ENCODE measurements at regions not wholly inside any gene's neighbourhood (a gene's known extent, or its start where the extent isn't known, plus 50 kb on each side); places are given as distances from the start of the nearest gene placed in this dataset.

- Mint-ChIP-seq H3K9me3 (no peaks in the 10 kb centered on the region), H3K4me3 (ENCODE audit: low read depth) (no peak overlapping the region), H3K4me1 (ENCODE audit: low read depth) (no peaks in the 10 kb centered on the region), H3K27me3 (ENCODE audit: low read depth) (peaks cover 15% of the 10 kb centered on the region), H3K27ac (no peak overlapping the region), H3K36me3 (ENCODE audit: low read depth) (no peaks in the 10 kb centered on the region)
- intact Hi-C loops (cut with micrococcal nuclease) = no loop called here
- DNase-seq (ENCODE audit: low spot score) = no peak
Measured at GRCh38 chr3:72233571-72233970, 448.6 kb upstream of the PROK2 start.

- intact Hi-C loops (cut with micrococcal nuclease) = no loop called here
- DNase-seq (ENCODE audit: low spot score) = no peak
- peaks cover 3% of the 10 kb centered on the region for H3K9me3 Mint-ChIP-seq
- H3K4me1 Mint-ChIP-seq (ENCODE audit: low read depth) = peaks cover 2% of the 10 kb centered on the region
- H3K36me3 Mint-ChIP-seq (ENCODE audit: low read depth) = no peaks in the 10 kb centered on the region
- H3K27ac Mint-ChIP-seq = no peak overlapping the region
- H3K4me3 Mint-ChIP-seq (ENCODE audit: low read depth) = no peak overlapping the region
- peaks cover 15% of the 10 kb centered on the region for H3K27me3 Mint-ChIP-seq (ENCODE audit: low read depth)
Measured at GRCh38 chr3:72232777-72233176, 447.8 kb upstream of the PROK2 start.

GRCh38 chr3:72232331-72232730 is 447.4 kb upstream of the PROK2 start:
- H3K4me3 Mint-ChIP-seq (ENCODE audit: low read depth) = no peak overlapping the region
- no peak for DNase-seq (ENCODE audit: low spot score)
- no peak overlapping the region for H3K27ac Mint-ChIP-seq
- peaks cover 7% of the 10 kb centered on the region for H3K9me3 Mint-ChIP-seq
- peaks cover 6% of the 10 kb centered on the region for H3K4me1 Mint-ChIP-seq (ENCODE audit: low read depth)
- peaks cover 15% of the 10 kb centered on the region for H3K27me3 Mint-ChIP-seq (ENCODE audit: low read depth)
- intact Hi-C loops (cut with micrococcal nuclease) = no loop called here
- H3K36me3 Mint-ChIP-seq (ENCODE audit: low read depth) = no peaks in the 10 kb centered on the region

DNA sequence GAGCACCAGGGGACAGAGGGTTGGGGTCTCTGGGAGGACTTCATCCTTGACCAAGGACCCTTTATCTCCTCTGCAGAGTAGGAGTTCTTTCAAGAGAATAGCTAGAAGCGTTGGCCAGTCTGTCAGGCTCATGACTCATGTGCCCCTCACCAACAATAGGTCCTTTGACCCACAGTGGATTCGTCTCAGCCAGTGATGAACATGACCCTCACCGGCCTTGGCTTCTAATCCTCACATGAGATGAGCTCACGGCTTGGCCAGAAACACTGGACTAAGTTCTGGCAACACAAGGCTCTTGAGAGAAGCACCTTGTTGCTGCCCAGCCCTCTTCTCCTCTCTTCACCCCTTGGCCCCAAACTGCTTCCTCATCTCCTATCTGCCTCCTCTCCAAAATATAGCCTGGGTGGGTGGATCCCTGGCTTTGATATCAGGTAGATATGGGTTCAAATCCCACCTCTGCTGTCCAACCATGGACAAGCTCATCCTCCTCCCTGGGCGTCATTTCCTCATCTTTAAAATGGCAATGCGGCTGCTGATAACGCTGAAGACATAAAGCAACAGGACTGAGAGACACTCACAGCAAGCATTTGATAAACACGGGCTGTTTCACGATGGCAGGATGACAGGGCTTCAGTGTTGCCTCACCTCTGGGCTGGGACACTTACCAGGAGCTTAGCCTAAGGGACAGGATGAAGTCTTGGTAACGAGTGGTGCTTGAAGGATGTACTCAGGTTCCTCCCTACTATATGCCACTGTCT is 446.7 kb upstream of the PROK2 start:
- peaks cover 10% of the 10 kb centered on the region for H3K27me3 Mint-ChIP-seq (ENCODE audit: low read depth)
- no peaks in the 10 kb centered on the region for H3K36me3 Mint-ChIP-seq (ENCODE audit: low read depth)
- intact Hi-C loops (cut with micrococcal nuclease) = no loop called here
- H3K9me3 Mint-ChIP-seq = peaks cover 11% of the 10 kb centered on the region
- peaks cover 7% of the 10 kb centered on the region for H3K4me1 Mint-ChIP-seq (ENCODE audit: low read depth)
- H3K27ac Mint-ChIP-seq = no peak overlapping the region
- no peak for DNase-seq (ENCODE audit: low spot score)
- no peak overlapping the region for H3K4me3 Mint-ChIP-seq (ENCODE audit: low read depth)

DNA sequence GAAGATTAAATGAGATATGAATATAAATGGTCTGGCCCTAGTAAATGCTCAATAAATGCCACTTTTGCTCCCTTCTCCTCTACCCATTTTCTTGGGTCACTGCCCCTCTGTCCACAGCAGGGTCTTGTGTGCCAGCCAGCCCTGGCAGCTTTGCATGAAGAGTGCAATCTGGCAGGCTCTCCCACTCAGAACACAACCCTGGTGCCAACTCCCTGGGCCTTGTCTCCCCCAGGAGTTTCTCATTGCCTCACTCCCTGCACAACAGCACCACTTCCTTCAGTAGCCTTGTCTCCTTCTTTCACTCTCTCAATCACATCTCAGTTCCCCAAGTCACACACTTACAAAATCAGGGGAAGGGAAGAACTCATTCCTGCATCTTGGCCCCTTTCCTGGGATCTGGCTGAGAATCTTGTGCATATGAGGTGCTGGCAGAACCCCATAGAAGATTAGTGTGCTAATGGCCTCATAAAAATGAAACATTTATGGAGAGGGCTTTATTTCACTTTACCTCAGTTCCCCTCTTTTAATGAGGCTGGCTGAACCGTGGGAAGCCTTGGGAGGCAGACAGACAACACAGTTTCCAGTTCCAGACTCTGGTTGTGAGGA is 445.9 kb upstream of the PROK2 start:
- peaks cover 7% of the 10 kb centered on the region for H3K4me1 Mint-ChIP-seq (ENCODE audit: low read depth)
- no peaks in the 10 kb centered on the region for H3K36me3 Mint-ChIP-seq (ENCODE audit: low read depth)
- H3K27ac Mint-ChIP-seq = no peak overlapping the region
- peaks cover 17% of the 10 kb centered on the region for H3K9me3 Mint-ChIP-seq
- no peak for DNase-seq (ENCODE audit: low spot score)
- peaks cover 7% of the 10 kb centered on the region for H3K27me3 Mint-ChIP-seq (ENCODE audit: low read depth)
- intact Hi-C loops (cut with micrococcal nuclease) = no loop called here
- no peak overlapping the region for H3K4me3 Mint-ChIP-seq (ENCODE audit: low read depth)

DNA sequence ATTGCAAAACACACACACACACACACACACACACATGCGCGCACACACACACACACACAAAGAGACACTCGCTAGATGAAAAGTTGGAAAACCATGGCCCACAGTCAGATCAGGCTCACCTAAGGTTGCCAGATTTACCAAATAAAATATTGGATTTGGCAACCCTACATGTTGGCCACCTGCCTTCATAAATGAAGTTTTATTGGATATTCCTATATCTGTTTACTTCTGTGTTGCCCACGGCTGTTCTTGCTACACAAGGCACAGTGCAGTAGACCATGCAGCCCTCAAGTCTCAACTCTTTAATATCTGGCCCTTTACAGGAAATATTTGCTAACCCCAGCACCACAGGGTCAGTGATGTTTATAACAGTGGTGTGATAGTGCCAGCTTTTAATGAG is 445.0 kb upstream of the PROK2 start:
- Mint-ChIP-seq H3K27me3 (ENCODE audit: low read depth) (peaks cover 6% of the 10 kb centered on the region), H3K4me1 (ENCODE audit: low read depth) (peaks cover 7% of the 10 kb centered on the region), H3K36me3 (ENCODE audit: low read depth) (no peaks in the 10 kb centered on the region), H3K9me3 (peaks cover 27% of the 10 kb centered on the region), H3K27ac (no peak overlapping the region), H3K4me3 (ENCODE audit: low read depth) (no peak overlapping the region)
- intact Hi-C loops (cut with micrococcal nuclease) = no loop called here
- no peak for DNase-seq (ENCODE audit: low spot score)

GRCh38 chr3:72227486-72228070 is 442.6 kb upstream of the PROK2 start:
- Mint-ChIP-seq H3K4me1 (ENCODE audit: low read depth) (peaks cover 7% of the 10 kb centered on the region), H3K27ac (no peak overlapping the region), H3K4me3 (ENCODE audit: low read depth) (no peak overlapping the region), H3K9me3 (peaks cover 40% of the 10 kb centered on the region), H3K36me3 (ENCODE audit: low read depth) (no peaks in the 10 kb centered on the region), H3K27me3 (ENCODE audit: low read depth) (peaks cover 6% of the 10 kb centered on the region)
- intact Hi-C loops (cut with micrococcal nuclease) = no loop called here
- DNase-seq (ENCODE audit: low spot score) = no peak

GRCh38 chr3:72224804-72225509 is 440.0 kb upstream of the PROK2 start:
- Mint-ChIP-seq H3K27ac (no peak overlapping the region), H3K36me3 (ENCODE audit: low read depth) (no peaks in the 10 kb centered on the region), H3K4me1 (ENCODE audit: low read depth) (peaks cover 7% of the 10 kb centered on the region), H3K27me3 (ENCODE audit: low read depth) (peaks cover 3% of the 10 kb centered on the region), H3K9me3 (peaks cover 40% of the 10 kb centered on the region), H3K4me3 (ENCODE audit: low read depth) (no peak overlapping the region)
- intact Hi-C loops (cut with micrococcal nuclease) = no loop called here
- no peak for DNase-seq (ENCODE audit: low spot score)

DNA sequence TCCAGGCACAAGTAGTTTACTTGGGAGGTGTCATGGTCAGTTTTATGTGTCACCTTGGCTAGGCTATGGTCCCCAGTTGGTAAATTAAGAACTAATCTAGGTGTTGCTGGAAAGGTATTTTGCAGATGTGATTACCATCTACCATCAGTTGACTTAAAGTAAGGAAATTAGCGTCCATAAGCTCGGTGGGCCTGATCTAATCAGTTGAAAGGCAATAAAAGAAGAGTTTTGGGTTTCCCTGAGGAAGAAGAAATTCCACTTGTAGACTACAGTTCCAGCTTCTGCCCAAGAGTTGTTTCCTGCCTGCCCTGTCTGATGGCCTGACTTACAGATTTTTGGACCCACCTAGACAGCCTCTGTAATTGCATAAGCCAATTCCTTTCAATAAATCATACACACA is 438.7 kb upstream of the PROK2 start:
- H3K9me3 Mint-ChIP-seq = peaks cover 40% of the 10 kb centered on the region
- H3K4me3 Mint-ChIP-seq (ENCODE audit: low read depth) = no peak overlapping the region
- H3K4me1 Mint-ChIP-seq (ENCODE audit: low read depth) = peaks cover 7% of the 10 kb centered on the region
- no peak overlapping the region for H3K27ac Mint-ChIP-seq
- intact Hi-C loops (cut with micrococcal nuclease) = no loop called here
- H3K27me3 Mint-ChIP-seq (ENCODE audit: low read depth) = peaks cover 3% of the 10 kb centered on the region
- no peak for DNase-seq (ENCODE audit: low spot score)
- no peaks in the 10 kb centered on the region for H3K36me3 Mint-ChIP-seq (ENCODE audit: low read depth)

GRCh38 chr3:72223116-72223515 is 438.2 kb upstream of the PROK2 start:
- H3K4me3 Mint-ChIP-seq (ENCODE audit: low read depth) = no peak overlapping the region
- peaks cover 7% of the 10 kb centered on the region for H3K4me1 Mint-ChIP-seq (ENCODE audit: low read depth)
- no peak overlapping the region for H3K27ac Mint-ChIP-seq
- no peaks in the 10 kb centered on the region for H3K36me3 Mint-ChIP-seq (ENCODE audit: low read depth)
- intact Hi-C loops (cut with micrococcal nuclease) = no loop called here
- peaks cover 3% of the 10 kb centered on the region for H3K27me3 Mint-ChIP-seq (ENCODE audit: low read depth)
- DNase-seq (ENCODE audit: low spot score) = no peak
- H3K9me3 Mint-ChIP-seq = peaks cover 40% of the 10 kb centered on the region

- intact Hi-C loops (cut with micrococcal nuclease) = no loop called here
- H3K9me3 Mint-ChIP-seq = peaks cover 34% of the 10 kb centered on the region
- H3K4me1 Mint-ChIP-seq (ENCODE audit: low read depth) = peaks cover 2% of the 10 kb centered on the region
- no peak overlapping the region for H3K4me3 Mint-ChIP-seq (ENCODE audit: low read depth)
- peaks cover 3% of the 10 kb centered on the region for H3K27me3 Mint-ChIP-seq (ENCODE audit: low read depth)
- H3K27ac Mint-ChIP-seq = no peak overlapping the region
- H3K36me3 Mint-ChIP-seq (ENCODE audit: low read depth) = no peaks in the 10 kb centered on the region
- no peak for DNase-seq (ENCODE audit: low spot score)
Measured at GRCh38 chr3:72222410-72222809, 437.5 kb upstream of the PROK2 start.

DNA sequence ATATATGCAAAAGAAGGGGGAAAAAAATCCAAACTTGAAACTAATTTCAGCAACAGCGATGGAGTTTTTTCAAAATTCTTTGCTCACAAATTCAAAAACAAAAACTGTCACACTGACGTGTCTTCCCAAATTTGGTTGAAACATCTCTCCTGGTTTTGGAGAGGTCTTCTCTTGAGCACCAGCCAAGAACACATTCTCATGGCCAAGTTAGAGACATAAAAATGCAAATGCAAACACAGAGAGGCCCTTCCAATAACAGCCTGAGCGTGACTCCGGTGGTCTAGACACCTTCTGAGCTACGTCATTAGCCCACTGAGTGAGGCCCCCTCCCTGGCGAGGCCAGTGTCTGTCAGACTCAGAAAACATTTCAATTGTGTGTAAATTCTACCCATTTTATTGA is 436.0 kb upstream of the PROK2 start:
- intact Hi-C loops (cut with micrococcal nuclease) = no loop called here
- Mint-ChIP-seq H3K27me3 (ENCODE audit: low read depth) (peaks cover 3% of the 10 kb centered on the region), H3K4me1 (ENCODE audit: low read depth) (no peaks in the 10 kb centered on the region), H3K4me3 (ENCODE audit: low read depth) (no peak overlapping the region), H3K9me3 (peaks cover 24% of the 10 kb centered on the region), H3K27ac (no peak overlapping the region), H3K36me3 (ENCODE audit: low read depth) (no peaks in the 10 kb centered on the region)
- no peak for DNase-seq (ENCODE audit: low spot score)

DNA sequence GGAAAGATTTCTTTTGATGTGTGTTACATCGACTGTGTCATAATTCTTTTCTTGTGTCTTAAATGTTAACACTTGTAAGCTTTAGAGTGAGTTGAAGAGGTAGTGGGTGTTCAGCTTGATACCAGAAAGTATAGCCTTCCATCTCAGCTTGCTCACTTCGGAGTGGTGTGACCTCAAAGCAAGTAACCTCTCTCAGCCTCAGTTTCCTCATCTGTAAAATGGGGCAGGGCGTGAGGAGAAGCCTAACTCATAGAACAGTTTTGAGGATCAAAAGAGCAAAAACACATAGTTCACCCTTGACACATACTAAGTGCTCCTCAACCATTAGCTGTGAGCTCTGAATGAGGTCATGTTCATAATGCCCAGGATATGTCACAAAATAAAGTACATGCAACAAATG is 434.8 kb upstream of the PROK2 start:
- DNase-seq (ENCODE audit: low spot score) = no peak
- Mint-ChIP-seq H3K27ac (no peak overlapping the region), H3K4me3 (ENCODE audit: low read depth) (no peak overlapping the region), H3K9me3 (peaks cover 12% of the 10 kb centered on the region), H3K36me3 (ENCODE audit: low read depth) (no peaks in the 10 kb centered on the region), H3K4me1 (ENCODE audit: low read depth) (no peaks in the 10 kb centered on the region), H3K27me3 (ENCODE audit: low read depth) (peaks cover 3% of the 10 kb centered on the region)
- intact Hi-C loops (cut with micrococcal nuclease) = no loop called here

All from activated T-helper 2 cell treated with anti-CD3 and anti-CD28 coated beads, Interferon-gamma antibody, Interleukin-2, Interleukin-4, amounts not matched to agents 10 μg/mL and 5 μg/mL and 100 μg/mL, durations not matched to agents 14 hours and 24 hours and 36 hours (primary cell).